ENCODE measurements at regions not wholly inside any gene's neighbourhood (a gene's known extent, or its start where the extent isn't known, plus 50 kb on each side); places are given as distances from the start of the nearest gene placed in this dataset.

DNA sequence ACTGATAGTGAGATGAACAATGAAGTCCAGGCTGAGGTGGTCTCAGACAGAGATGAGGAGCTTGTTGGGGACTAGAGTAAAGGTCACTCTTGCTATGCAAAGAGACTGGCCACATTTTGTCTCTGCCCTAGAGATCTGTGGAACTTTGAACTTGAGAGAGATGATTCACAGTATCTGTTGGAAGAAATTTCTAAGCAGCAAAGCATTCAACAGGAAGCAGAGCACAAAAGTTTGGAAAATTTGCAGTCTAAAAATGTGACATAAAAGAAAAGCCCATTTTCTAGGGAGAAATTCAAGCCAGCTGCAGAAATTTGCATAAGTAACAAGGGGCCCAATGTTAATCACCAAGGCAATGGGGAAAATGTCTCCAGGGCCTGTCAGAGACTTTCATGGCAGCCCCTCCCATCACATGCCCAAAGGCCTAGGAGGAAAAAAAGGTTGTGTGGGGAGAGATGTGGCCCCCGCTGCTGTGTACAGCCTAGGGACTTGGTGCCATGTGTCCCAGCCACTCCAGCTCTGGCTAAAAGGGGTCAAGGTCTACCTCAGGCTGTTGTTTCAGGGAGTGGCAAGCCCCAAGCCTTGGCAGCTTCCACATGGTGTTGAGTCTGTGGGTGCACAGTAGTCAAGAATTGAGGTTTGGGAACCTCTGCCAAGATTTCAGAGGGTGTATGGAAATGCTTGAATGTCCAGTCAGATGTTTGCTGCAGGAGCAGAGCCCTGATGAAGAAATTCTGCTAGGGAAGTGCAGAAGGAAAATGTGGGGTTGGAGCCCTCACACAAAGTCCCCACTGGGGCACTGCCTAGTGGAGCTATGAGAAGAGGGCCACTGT, 262.8 kb downstream of the DKK2 start:
- DNase-seq (ENCODE audit: insufficient read length, low spot score) (no peak), FAIRE-seq (no peak)

GRCh38 chr4:106767991-106768390, 268.1 kb downstream of the DKK2 start:
- FAIRE-seq: no peak

DNA sequence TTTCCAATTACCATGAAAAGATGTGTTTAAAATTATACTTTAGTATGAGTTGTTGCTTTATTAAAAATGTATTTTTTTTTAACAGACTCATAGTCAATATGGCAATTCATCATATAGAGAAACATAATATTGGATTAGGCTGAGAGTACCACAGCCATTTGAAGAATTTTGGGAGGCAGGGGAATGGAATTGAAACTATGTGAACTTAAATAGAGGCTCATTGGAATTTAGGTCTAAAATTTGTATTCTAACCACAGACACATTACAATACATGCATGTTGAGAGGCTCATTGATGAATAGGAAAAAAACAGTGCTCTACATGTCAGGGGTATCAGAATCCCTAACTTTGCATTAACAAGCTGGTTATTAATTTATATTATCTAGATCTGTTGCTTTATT, 269.6 kb downstream of the DKK2 start:
- FAIRE-seq (no peak), DNase-seq (ENCODE audit: insufficient read length, low spot score) (no peak)

More at GRCh38 chr4:106767991-106768390, 268.1 kb downstream of the DKK2 start:
- DNase-seq (ENCODE audit: insufficient read length, low spot score): no peak

GRCh38 chr4:106764774-106765173, 271.3 kb downstream of the DKK2 start:
- no peak for DNase-seq (ENCODE audit: insufficient read length, low spot score)
- FAIRE-seq: no peak

GRCh38 chr4:106762666-106763443, 273.3 kb downstream of the DKK2 start:
- FAIRE-seq (no peak), DNase-seq (ENCODE audit: insufficient read length, low spot score) (no peak)

- FAIRE-seq (no peak), DNase-seq (ENCODE audit: insufficient read length, low spot score) (no peak)
Measured at GRCh38 chr4:106753426-106753825, 282.7 kb downstream of the DKK2 start.

DNA sequence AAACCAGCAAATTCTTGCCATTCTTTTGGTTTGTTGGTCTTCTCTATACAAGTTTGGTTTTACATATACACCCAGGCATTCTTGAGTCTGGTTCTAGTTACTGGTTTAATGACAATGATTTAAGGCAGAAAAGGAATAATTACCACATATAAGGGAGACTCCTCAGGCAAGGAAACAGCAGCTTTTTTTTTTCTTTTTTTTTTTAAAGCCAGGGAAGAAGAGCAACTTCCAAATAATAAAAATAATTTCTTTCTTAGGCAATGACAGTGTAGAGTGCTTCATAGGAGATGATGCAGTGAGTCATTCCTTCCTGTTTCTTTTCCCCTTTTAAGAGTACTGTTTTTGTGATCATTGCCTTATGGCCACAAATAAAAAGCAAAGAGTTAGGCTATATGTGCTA, 289.7 kb downstream of the DKK2 start:
- no peak for FAIRE-seq
- DNase-seq (ENCODE audit: insufficient read length, low spot score): no peak

DNA sequence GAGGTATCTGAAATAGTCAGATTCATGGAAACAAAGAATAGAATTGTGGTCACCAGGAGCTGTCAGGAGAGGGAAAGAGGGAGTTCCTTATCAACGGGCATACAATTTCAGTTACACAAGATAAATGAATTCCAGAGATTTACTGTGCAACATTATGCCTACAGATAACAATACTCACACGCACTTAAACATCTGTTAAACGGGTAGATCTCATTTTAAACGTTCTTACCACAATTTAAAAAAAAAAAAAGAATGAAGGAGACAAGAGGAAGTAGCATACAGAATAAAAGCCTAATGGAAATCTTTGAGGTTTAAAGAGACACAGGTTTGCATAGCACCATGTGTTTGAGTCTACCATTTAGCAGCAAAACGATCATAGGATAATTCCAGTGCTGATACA, 298.0 kb downstream of the DKK2 start:
- FAIRE-seq: no peak
- DNase-seq (ENCODE audit: insufficient read length, low spot score): no peak

DNA sequence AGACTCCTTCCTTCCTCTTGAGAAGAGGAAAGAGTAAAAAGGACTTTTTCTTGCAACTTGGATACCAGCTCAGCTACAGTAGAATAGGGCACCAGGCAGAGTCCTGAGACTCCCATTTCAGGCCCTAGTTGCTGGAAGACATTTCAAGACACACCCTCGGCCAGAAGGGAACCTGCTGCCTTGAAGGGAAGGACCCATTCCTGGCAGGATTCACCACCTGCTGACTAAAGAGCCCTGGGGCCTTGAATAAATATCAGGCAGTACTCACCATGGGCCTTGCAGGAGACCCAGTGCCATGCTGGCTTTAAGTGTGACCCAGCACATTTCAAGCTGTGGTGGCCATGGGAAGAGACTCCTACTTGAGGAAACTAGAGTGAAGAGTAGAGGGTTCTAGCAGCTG, 317.6 kb downstream of the DKK2 start:
- FAIRE-seq (no peak), DNase-seq (ENCODE audit: insufficient read length, low spot score) (no peak)

DNA sequence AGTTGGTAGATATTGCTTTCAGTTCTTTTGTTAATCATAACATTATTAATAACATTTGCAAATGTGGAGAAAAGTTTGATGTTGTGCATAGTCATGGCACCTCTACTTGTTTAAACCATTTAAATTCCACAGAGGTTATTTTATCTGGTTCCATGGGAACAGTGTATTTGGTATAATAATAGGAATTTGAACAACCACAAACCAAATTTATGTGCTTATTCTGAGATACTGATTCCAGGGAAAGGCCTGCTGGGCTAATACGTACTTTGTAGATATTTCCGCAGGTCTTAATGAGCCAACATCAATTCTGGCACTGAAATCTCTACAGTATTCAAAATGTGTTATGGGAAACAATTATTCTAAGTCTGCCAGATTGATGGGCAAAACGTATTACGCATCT, 319.0 kb downstream of the DKK2 start:
- DNase-seq (ENCODE audit: insufficient read length, low spot score) (no peak), FAIRE-seq (no peak)

DNA sequence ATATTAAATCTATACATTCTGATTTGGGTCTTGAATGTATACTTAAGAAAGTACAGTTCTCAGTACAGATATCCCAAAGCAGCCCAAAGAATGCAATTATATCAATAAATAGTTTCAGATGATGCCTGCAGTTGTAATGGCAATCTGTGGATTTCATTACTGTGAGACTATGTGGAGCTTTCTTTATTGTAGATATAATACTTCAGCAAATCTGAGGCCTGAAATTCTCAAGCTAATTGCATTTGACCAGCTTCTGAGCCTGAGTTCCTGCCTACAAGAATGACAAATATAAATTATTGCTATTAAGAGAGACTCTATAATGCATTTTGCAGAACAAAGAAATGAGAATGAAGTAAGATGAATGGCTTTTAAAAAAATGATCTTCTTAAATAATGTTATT, 320.3 kb downstream of the DKK2 start:
- DNase-seq (ENCODE audit: insufficient read length, low spot score) (no peak), FAIRE-seq (no peak)

- DNase-seq (ENCODE audit: insufficient read length, low spot score): no peak
- FAIRE-seq: no peak
Measured at GRCh38 chr4:106708464-106708816, 327.7 kb downstream of the DKK2 start.

DNA sequence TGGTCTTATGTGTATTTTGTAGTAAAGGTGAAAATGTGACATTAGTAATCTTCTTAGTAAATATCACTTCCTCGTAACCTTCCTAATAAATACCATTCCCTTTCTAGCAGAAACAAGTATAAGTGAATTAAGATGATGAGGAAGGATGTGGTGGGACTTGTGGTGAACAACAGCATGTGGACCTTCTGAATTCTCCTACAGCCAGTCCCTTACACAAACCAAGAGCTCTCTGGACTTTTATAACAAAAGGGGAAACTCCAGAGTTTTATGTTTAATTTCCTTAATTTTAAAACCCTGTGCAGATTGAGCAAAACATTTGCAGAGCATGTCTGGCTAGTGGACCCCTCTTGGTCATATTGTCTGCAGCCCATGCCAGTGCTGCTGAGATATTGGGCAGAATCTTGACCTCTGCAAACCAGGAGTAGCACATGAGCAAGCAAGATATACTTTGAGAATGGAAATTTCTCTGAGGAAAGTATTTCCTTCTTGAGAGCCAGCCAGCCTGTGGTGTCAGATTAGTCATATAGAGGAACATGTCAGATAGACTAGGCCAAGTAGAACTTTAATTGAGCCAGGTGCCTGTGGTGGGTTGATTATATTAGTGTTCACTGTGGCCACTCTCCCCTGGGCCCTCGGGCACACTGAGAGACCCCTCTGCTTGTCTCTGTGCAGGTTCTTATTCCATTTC, 328.2 kb downstream of the DKK2 start:
- FAIRE-seq: no peak
- DNase-seq (ENCODE audit: insufficient read length, low spot score): no peak

DNA sequence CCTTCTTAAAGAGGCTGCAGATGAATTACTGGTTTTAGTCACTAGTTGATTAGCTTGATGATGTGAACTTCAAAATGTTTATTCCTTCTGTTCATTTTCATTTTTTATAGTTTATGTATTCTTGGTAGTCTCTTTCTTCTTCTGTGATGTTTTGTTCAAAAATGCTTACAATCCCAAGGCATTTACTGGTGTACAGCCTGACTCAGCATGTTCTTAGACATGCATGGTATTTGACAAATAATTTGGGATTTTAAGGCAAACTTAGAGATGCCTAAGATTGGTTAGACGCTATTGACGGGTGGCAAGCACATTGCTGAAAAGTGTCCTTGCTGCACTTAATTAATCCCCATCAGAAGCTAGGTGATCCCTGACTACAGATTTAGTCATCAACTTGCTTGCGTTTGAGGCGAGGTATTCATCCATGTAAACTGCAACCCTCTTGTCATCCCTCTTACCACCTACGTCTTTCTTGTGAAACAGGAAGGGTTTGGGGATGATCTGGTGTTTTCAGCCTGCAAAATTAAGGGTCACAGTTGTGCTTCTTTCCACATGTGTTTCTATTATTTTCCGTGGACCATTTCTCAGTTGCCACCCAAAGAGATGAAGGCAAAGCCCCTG, 331.8 kb downstream of the DKK2 start:
- FAIRE-seq (no peak), DNase-seq (ENCODE audit: insufficient read length, low spot score) (no peak)

DNA sequence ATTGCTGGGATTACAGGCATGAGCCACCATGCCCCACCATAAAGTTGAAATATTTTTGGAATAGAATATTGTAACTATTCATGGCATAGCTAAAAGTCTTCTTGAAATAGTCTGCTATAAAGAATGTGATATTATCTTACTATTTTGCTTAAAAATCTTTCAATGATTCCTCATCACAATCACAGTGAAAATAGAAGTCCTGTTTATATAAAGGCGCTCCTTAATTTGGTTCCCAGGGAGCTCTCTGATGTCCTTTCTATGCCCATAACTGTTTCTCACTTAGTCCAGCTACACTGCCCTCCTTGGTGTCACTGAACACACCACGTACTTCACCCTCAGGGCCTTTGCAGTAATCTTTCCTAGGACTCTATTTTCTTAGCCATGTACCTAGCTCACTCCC, 331.7 kb upstream of the GIMD1 start:
- DNase-seq (ENCODE audit: insufficient read length, low spot score) (no peak), FAIRE-seq (no peak)

GRCh38 chr4:106698621-106699195, 330.1 kb upstream of the GIMD1 start:
- DNase-seq (ENCODE audit: insufficient read length, low spot score) (no peak), FAIRE-seq (no peak)

DNA sequence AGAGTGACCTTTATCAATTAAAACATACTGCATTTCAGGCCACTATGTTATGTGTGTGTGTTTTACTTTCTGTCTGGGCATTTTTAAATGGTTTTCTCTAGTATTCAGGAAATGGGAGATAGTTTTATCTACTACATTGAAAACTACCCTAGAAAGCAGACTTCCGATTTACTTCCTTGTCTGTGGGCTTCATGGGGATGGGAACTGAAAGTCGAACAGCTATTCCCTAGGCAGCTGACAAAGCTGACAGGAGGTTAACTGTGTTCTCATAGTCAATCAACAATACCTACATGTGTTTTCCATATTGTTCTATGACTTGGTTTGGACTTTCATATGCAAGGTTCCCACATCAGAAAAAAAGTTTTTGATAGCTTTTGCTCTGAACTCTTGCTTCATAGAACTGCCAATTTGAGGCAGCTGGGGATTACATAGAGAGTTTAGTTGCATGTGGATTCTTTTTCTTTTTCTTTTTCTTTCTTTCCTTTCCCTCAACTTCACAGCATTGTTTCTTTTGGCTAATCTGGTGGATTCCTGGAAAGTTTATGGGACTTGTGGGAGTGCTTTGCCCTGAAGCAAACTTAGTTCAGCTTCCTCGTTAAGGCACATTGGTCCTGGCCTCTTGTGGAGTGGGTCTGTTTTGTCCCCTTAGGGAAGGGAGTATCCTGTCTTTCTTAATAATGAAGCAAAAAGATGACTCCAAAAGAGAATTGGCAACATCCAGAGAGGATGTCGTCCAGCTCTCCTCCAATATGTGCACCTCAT, 327.1 kb upstream of the GIMD1 start:
- no peak for DNase-seq (ENCODE audit: insufficient read length, low spot score)
- FAIRE-seq: no peak

- FAIRE-seq: no peak
- no peak for DNase-seq (ENCODE audit: insufficient read length, low spot score)
Measured at GRCh38 chr4:106694232-106694631, 325.7 kb upstream of the GIMD1 start.

DNA sequence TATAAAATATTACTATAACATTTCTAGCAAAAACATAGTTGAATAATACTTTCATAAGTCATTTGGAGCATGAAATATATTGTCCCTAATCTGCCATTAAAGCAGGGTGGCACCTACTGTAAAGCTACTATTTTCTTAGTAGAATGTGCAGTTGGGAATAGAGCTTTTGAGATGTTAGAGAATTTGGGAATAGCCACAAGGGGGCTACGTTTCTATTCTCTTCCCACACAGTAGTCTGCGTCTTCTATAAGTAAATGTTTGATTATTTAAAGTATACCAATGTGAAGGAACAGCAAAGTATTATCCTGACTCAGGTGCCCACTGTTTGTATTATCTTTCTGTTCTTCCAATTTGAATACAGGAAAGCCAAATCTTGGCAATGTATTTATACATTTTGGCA, 323.2 kb upstream of the GIMD1 start:
- DNase-seq (ENCODE audit: insufficient read length, low spot score) (no peak), FAIRE-seq (no peak)

GRCh38 chr4:106690487-106690886, 321.9 kb upstream of the GIMD1 start:
- no peak for DNase-seq (ENCODE audit: insufficient read length, low spot score)
- no peak for FAIRE-seq

Data from GM19239 (cell line).